Body of pancreas (tissue), 4 donors: ENCODE measurements at regions not wholly inside any gene's neighbourhood (a gene's known extent, or its start where the extent isn't known, plus 50 kb on each side); places are given as distances from the start of the nearest gene placed in this dataset.

Experiments used
- ATAC-seq: fragments of 150-250 bp; one replicate; pipeline ENCODE4 v1.9.1; 2016
- DNase-seq, 4 donors: peaks; one replicate each; pipeline ENCODE4 v3.0.0-alpha.2; 2019
- H3K27ac ChIP-seq, 4 donors: fragments of 200-600 bp; sonication (generic); 1 replicate in 3 of 4; 2 replicates in 1 of 4; pipeline versions ENCODE4 v1.5.1 to v1.6.1; 2016 to 2019; ENCODE audit warnings: mild to moderate bottlenecking in 1 of 4, mixed read lengths in 1 of 4, moderate library complexity in 1 of 4
- H3K27me3 ChIP-seq, 2 donors: fragments of 200-600 bp; sonication (generic); one replicate each; pipeline ENCODE4 v1.6.0; 2016; ENCODE audit warnings: mild to moderate bottlenecking in 1 of 2
- H3K36me3 ChIP-seq, 2 donors: fragments of 200-600 bp; sonication (generic); replicated peaks in 1 of 2; 2 replicates each; pipeline ENCODE4 v1.5.1; 2016; ENCODE audit warnings: low read depth in 2 of 2; ENCODE audit not compliant: insufficient read depth in 1 of 2
- H3K4me1 ChIP-seq: fragments of 200-600 bp; sonication (generic); one replicate; pipeline ENCODE4 v1.6.0; 2016
- H3K4me3 ChIP-seq, 2 donors: fragments of 200-600 bp; sonication (generic); 1 replicate in 1 of 2; 2 replicates in 1 of 2; pipeline ENCODE4 v1.5.1; 2016 to 2019
- H3K9me3 ChIP-seq, 3 donors: fragments of 200-600 bp; sonication (generic); 1 replicate in 2 of 3; 2 replicates in 1 of 3; pipeline ENCODE4 v1.5.1; 2016
- CTCF ChIP-seq, 7 experiments: fragments of 450-650 bp in 4 of 7; fragments of 200-600 bp in 3 of 7; sonication (generic) in 3 of 7; IDR thresholded peaks; one replicate each; pipeline ENCODE4 v1.5.1; 2016 to 2019; ENCODE audit warnings: antibody characterized with exemption in 7 of 7
- POLR2A ChIP-seq, 3 donors: fragments of 450-650 bp; IDR thresholded peaks; one replicate each; pipeline ENCODE4 v1.6.1; 2016; ENCODE audit warnings: antibody characterized with exemption in 3 of 3, mild to moderate bottlenecking in 2 of 3
- WGBS, 2 donors: methylation state at CpG; one replicate each; pipeline ENCODE4 v1.1.5; 2017; 5-methylcytosine and 5-hydroxymethylcytosine counted together
- intact Hi-C: fragments of 100-400 bp; cut with DNase I; formaldehyde crosslinking; loops from one replicate; pipeline ENCODE4 v1.15.1; 2023

GRCh38 chr2:136373841-136374240 lies 255.9 kb upstream of the CXCR4 start:
- Histone ChIP-seq H3K36me3 (no peaks in the 10 kb centered on the region), H3K4me3 (no peak overlapping the region), H3K27ac (no peak overlapping the region), H3K27me3 (no peaks in the 10 kb centered on the region), H3K9me3 (no peaks in the 10 kb centered on the region), H3K4me1 (no peaks in the 10 kb centered on the region)
- TF ChIP-seq CTCF (IDR thresholded peaks at IDR 0.05) (no peak), POLR2A (IDR thresholded peaks at IDR 0.05) (no peak)
- ATAC-seq (no peak), DNase-seq (no peak)
- intact Hi-C loops, result no loop called here

DNA sequence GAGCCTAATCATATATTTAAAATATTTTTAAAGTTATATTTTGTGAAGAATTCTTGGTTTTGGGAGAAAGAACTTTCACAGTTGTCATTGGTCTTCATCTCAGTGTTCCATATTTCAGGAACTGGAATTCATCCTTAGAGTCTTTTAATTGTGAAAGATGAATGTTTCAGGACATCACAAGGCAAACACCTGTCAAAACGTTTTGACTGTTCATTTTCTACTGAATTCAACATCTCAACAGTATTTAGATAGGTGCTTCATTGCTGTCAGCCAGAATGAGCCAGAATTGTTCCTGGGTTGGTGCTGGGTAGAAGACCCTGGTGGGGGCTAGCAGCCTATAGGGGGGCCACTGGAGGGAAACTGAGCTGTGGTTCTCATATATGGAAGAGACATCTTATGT lies 255.1 kb upstream of the CXCR4 start:
- no peaks in the 10 kb centered on the region for H3K36me3 ChIP-seq
- H3K4me1 ChIP-seq, result no peaks in the 10 kb centered on the region
- H3K4me3 ChIP-seq, result no peak overlapping the region
- H3K27ac ChIP-seq, result no peak overlapping the region
- WGBS, 2 donors, result 29 to 41% methylated on average over 1 of the region's 1 CpG
- ATAC-seq (no peak), DNase-seq (no peak)
- intact Hi-C loops, result no loop called here
- TF ChIP-seq CTCF (IDR thresholded peaks at IDR 0.05) (no peak), POLR2A (IDR thresholded peaks at IDR 0.05) (no peak)
- H3K27me3 ChIP-seq, result no peaks in the 10 kb centered on the region
- no peaks in the 10 kb centered on the region for H3K9me3 ChIP-seq

GRCh38 chr2:136363900-136364299 lies 246.0 kb upstream of the CXCR4 start:
- no peaks in the 10 kb centered on the region for H3K4me1 ChIP-seq

DNA sequence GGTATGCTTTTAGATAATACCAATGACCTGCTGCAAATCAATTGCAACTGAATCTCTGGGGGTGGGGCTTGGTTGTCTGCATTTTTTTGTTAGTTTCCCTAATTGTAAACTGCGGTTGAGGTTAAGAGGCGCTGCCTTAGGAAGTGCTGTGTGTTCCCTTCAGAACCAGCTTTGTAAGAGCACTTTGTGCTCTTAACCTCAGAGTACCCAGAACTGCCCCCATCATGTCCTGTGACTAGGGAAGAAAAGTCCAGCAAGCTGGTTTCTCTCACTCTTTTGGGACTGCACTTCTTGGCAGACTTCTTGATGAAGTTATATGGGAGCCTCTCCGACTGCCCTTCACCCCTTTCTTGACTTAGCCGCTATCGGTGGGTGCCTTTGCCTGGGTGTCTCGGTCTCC lies 245.5 kb upstream of the CXCR4 start:
- no peak for TF ChIP-seq POLR2A (IDR thresholded peaks at IDR 0.05)
- no peak for TF ChIP-seq CTCF (IDR thresholded peaks at IDR 0.05)
- Histone ChIP-seq H3K4me3 (no peak overlapping the region), H3K4me1 (no peaks in the 10 kb centered on the region), H3K27ac (no peak overlapping the region), H3K36me3 (no peaks in the 10 kb centered on the region), H3K27me3 (no peaks in the 10 kb centered on the region), H3K9me3 (no peaks in the 10 kb centered on the region)
- no peak for DNase-seq
- ATAC-seq, result no peak
- WGBS, 2 donors, result 68 to 84% methylated on average over 6 of the region's 6 CpGs
- intact Hi-C loops, result no loop called here

More at GRCh38 chr2:136363900-136364299, 246.0 kb upstream of the CXCR4 start:
- Histone ChIP-seq H3K27ac (no peak overlapping the region), H3K27me3 (no peaks in the 10 kb centered on the region), H3K36me3 (no peaks in the 10 kb centered on the region), H3K4me3 (no peak overlapping the region), H3K9me3 (no peaks in the 10 kb centered on the region)
- DNase-seq (no peak), ATAC-seq (no peak)
- intact Hi-C loops, result no loop called here
- TF ChIP-seq CTCF (IDR thresholded peaks at IDR 0.05), result no peak
- no peak for TF ChIP-seq POLR2A (IDR thresholded peaks at IDR 0.05)
- WGBS, 2 donors, result 28 to 35% methylated on average over 4 of the region's 4 CpGs

GRCh38 chr2:136362676-136363390 lies 244.9 kb upstream of the CXCR4 start:
- intact Hi-C loops, result no loop called here
- H3K27ac ChIP-seq, result no peak overlapping the region
- H3K36me3 ChIP-seq, result no peaks in the 10 kb centered on the region
- TF ChIP-seq POLR2A (IDR thresholded peaks at IDR 0.05), result no peak
- TF ChIP-seq CTCF (IDR thresholded peaks at IDR 0.05), result no peak
- H3K9me3 ChIP-seq, result no peaks in the 10 kb centered on the region
- no peaks in the 10 kb centered on the region for H3K27me3 ChIP-seq
- 82 to 84% methylated on average over 9 of the region's 9 CpGs for WGBS, 2 donors
- ATAC-seq, result no peak
- no peak for DNase-seq
- no peak overlapping the region for H3K4me3 ChIP-seq
- no peaks in the 10 kb centered on the region for H3K4me1 ChIP-seq
